ENCODE measurements at regions not wholly inside any gene's neighbourhood (a gene's known extent, or its start where the extent isn't known, plus 50 kb on each side); places are given as distances from the start of the nearest gene placed in this dataset.

DNA sequence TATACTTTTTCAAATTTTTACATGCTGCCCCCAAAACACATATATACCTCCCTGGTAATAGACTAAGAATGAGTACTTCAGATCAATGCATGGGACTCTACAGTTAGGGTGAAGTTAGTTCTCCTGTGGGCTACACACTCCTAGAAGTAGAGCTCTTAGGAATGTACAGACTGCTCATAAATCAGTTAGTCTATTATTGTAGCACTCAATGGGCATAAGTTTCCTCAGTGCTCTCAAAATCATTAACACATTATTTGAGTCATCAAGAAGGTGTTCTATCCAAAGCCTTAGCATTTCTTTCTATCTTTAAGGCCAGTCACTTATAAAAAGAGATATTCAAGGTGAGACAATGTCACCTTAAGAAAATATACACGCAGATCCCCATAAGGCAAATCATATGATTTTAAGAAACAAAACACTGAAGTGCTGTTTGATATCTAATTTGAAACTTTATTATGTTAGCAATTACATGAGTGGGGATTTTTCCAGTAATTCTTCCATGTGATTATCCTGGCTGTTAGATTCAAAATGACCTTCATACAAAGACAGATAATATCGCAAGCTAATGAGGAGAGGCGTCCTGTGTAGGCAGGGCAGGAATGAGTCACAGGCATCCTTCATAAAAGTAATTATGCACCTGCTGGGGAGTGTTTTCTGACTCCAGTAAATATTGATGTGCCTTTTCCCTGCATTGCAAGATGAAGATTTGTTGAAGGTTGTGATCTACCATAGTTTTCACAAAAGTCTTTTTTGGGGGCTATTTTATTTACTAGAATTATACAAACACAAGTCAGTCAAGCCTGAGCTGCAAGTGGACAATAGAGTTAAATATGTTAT lies 167.2 kb upstream of the ATP1B1 start:
- H3K4me3 ChIP-seq = no peak overlapping the region
- TF ChIP-seq POLR2AphosphoS5 (IDR thresholded peaks at IDR 0.05; ENCODE audit: insufficient read depth in 1 of 2, low read depth in 1 of 2) (no peak), POLR2A (IDR thresholded peaks at IDR 0.05) (no peak)
- TF ChIP-seq, protein P1, sequence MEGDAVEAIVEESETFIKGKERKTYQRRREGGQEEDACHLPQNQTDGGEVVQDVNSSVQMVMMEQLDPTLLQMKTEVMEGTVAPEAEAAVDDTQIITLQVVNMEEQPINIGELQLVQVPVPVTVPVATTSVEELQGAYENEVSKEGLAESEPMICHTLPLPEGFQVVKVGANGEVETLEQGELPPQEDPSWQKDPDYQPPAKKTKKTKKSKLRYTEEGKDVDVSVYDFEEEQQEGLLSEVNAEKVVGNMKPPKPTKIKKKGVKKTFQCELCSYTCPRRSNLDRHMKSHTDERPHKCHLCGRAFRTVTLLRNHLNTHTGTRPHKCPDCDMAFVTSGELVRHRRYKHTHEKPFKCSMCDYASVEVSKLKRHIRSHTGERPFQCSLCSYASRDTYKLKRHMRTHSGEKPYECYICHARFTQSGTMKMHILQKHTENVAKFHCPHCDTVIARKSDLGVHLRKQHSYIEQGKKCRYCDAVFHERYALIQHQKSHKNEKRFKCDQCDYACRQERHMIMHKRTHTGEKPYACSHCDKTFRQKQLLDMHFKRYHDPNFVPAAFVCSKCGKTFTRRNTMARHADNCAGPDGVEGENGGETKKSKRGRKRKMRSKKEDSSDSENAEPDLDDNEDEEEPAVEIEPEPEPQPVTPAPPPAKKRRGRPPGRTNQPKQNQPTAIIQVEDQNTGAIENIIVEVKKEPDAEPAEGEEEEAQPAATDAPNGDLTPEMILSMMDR (IDR thresholded peaks at IDR 0.05) = no peak
- H3K27me3 ChIP-seq = no peaks in the 10 kb centered on the region
- H3K9me3 ChIP-seq = no peaks in the 10 kb centered on the region
- no peaks in the 10 kb centered on the region for H3K4me1 ChIP-seq
- no peak for DNase-seq (ENCODE audit: extremely low spot score in 2 of 2)
- intact Hi-C loops (cut with DNase I) = no loop called here
- no peaks in the 10 kb centered on the region for H3K36me3 ChIP-seq
- no peak overlapping the region for H3K27ac ChIP-seq

DNA sequence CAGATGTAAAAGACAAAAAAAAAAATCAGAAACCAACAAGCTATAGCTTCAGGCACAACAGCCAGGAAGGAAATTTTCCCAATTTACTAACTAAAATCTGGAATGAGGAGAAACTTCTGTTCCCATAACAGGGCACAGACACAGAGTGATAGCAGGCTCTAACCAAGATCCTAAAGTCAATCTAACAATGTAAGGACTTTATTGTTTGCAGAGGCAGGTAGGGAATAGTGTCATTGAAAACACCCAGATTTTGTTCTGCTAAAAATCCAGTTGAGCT lies 166.6 kb upstream of the ATP1B1 start:
- no peak overlapping the region for H3K27ac ChIP-seq
- H3K4me3 ChIP-seq = no peak overlapping the region
- no peaks in the 10 kb centered on the region for H3K27me3 ChIP-seq
- TF ChIP-seq, protein P1 (IDR thresholded peaks at IDR 0.05) = no peak
- no peak for TF ChIP-seq POLR2A (IDR thresholded peaks at IDR 0.05)
- TF ChIP-seq POLR2AphosphoS5 (IDR thresholded peaks at IDR 0.05; ENCODE audit: insufficient read depth in 1 of 2, low read depth in 1 of 2) = no peak
- H3K36me3 ChIP-seq = no peaks in the 10 kb centered on the region
- intact Hi-C loops (cut with DNase I) = no loop called here
- no peaks in the 10 kb centered on the region for H3K9me3 ChIP-seq
- no peaks in the 10 kb centered on the region for H3K4me1 ChIP-seq
- DNase-seq (ENCODE audit: extremely low spot score in 2 of 2) = no peak

DNA sequence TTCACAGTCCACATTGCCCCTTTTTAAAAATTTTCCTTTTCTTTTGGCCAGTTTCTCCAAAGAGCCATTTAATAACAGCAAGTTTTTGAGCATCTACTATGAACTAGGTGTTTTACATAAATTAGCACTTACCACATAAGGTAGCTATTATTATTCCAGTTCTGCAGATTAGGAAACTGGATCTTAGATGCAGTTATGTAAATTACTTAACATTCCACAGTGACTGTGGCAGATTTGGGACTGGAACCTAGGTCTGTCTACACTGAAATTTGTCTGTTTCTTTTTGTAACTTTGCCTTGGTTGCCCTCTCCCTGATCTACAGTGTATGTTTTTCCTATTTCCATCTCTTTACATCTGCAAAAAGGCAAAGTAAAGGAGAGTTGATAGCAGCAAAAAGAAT lies 164.8 kb upstream of the ATP1B1 start:
- TF ChIP-seq, protein P1 (IDR thresholded peaks at IDR 0.05) = no peak
- TF ChIP-seq POLR2A (IDR thresholded peaks at IDR 0.05) (no peak), POLR2AphosphoS5 (IDR thresholded peaks at IDR 0.05; ENCODE audit: insufficient read depth in 1 of 2, low read depth in 1 of 2) (no peak)
- H3K27ac ChIP-seq = no peak overlapping the region
- H3K27me3 ChIP-seq = no peaks in the 10 kb centered on the region

DNA sequence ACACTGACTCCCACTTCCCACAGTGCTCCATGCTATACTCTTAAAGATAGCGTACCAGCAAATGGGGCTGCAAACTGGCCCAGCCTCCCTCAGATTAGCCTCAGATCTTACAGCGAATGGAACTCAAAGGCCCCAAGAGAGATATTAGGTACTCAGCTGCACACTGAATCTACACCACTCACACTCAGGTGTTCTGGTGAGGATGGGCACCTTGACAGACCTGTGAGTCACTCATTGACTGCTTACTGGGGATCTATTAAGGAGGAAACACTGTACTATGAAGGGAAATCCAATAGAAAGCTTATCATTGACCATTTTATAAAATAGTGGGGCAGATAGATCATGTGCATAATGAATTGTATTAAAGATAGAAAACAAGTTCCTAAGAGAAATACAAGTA lies 164.3 kb upstream of the ATP1B1 start:
- Histone ChIP-seq H3K27me3 (no peaks in the 10 kb centered on the region), H3K36me3 (no peaks in the 10 kb centered on the region), H3K9me3 (no peaks in the 10 kb centered on the region), H3K4me3 (no peak overlapping the region), H3K4me1 (no peaks in the 10 kb centered on the region), H3K27ac (no peak overlapping the region)
- no peak for TF ChIP-seq POLR2A (IDR thresholded peaks at IDR 0.05)
- TF ChIP-seq, protein P1 (IDR thresholded peaks at IDR 0.05) = no peak
- no peak for TF ChIP-seq POLR2AphosphoS5 (IDR thresholded peaks at IDR 0.05; ENCODE audit: insufficient read depth in 1 of 2, low read depth in 1 of 2)
- intact Hi-C loops (cut with DNase I) = no loop called here
- no peak for DNase-seq (ENCODE audit: extremely low spot score in 2 of 2)

More for the DNA sequence above, 164.8 kb upstream of the ATP1B1 start:
- Histone ChIP-seq H3K36me3 (no peaks in the 10 kb centered on the region), H3K9me3 (no peaks in the 10 kb centered on the region), H3K4me3 (no peak overlapping the region), H3K4me1 (no peaks in the 10 kb centered on the region)
- intact Hi-C loops (cut with DNase I) = no loop called here
- no peak for DNase-seq (ENCODE audit: extremely low spot score in 2 of 2)

DNA sequence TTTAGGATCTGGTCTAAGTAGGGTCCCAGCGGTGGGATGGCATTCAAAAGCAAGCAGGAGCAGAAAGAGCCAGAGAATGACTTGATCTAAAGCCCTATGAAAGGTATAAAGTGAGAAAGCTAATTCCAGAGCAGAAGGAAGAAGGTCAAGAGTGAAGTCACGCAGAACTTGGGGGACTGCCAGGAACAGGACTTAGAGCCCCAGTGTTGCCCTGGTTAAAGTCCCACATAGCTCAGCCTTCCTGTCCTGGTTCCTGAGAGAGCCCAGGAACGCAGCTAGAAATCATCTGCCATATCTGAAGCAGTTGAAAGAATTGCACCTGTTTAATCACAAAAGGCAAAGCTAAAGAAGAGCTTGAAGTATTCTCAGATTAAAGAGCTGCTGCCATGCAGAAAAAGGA lies 160.6 kb upstream of the ATP1B1 start:
- no peak for DNase-seq (ENCODE audit: extremely low spot score in 2 of 2)
- TF ChIP-seq POLR2AphosphoS5 (IDR thresholded peaks at IDR 0.05; ENCODE audit: insufficient read depth in 1 of 2, low read depth in 1 of 2) (no peak), POLR2A (IDR thresholded peaks at IDR 0.05) (no peak)
- H3K36me3 ChIP-seq = no peaks in the 10 kb centered on the region
- no peak overlapping the region for H3K4me3 ChIP-seq
- H3K4me1 ChIP-seq = no peaks in the 10 kb centered on the region
- no peak overlapping the region for H3K27ac ChIP-seq
- intact Hi-C loops (cut with DNase I) = no loop called here
- no peaks in the 10 kb centered on the region for H3K9me3 ChIP-seq
- no peaks in the 10 kb centered on the region for H3K27me3 ChIP-seq
